Stimulated activated CD4-positive, alpha-beta T cell treated with anti-CD3 and anti-CD28 coated beads, Interleukin-4, amount 100 ng/mL, for 4 hours (primary cell): ENCODE measurements at regions not wholly inside any gene's neighbourhood (a gene's known extent, or its start where the extent isn't known, plus 50 kb on each side); places are given as distances from the start of the nearest gene placed in this dataset.

Experiments used
- DNase-seq, 2 experiments: peaks; one replicate each; pipeline ENCODE4 v3.0.0-alpha.2; 2020

DNA sequence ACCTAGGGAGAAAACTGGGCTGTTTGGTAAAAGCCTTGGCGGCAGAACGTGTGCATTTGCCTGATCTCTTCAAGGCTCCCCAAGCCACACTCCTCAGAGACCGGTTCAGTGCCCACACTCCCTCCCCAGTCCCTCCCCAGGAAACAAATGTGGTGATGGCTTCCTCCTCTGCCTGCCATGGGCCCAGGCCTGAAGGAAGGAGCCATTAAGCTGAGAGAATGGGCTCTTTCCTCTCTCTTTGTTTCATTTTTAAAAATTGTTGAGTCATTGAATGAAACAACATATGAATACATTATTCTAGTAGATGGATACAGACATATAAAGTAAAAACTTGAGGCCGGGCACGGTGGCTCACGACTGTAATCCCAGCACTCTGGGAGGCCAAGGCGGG is 50.6 kb upstream of the YWHAQ start:
- no peak for DNase-seq

DNA sequence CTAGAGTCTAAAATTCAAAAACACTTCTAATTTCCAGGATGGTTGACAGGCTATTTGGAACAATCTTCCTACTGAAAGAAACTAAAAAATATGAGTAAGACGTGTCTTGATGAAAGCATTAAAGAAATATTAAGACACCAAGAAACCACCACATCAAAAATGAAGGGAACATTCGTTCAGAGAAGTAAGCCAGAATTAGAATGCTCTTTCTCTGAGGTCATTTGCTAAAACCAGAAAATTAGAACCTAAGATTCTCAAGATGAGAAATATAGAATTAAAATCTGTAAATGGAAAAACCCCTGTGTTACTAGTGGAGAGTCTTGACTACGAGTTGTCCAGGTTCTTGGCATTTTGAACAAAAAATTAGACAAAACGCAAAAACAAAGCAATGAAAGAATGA is 54.8 kb upstream of the YWHAQ start:
- no peak for DNase-seq

- no peak for DNase-seq
Observed at GRCh38 chr2:9686061-9686460, 55.3 kb upstream of the YWHAQ start.

GRCh38 chr2:9690252-9690651 is 59.5 kb upstream of the YWHAQ start:
- no peak for DNase-seq

DNA sequence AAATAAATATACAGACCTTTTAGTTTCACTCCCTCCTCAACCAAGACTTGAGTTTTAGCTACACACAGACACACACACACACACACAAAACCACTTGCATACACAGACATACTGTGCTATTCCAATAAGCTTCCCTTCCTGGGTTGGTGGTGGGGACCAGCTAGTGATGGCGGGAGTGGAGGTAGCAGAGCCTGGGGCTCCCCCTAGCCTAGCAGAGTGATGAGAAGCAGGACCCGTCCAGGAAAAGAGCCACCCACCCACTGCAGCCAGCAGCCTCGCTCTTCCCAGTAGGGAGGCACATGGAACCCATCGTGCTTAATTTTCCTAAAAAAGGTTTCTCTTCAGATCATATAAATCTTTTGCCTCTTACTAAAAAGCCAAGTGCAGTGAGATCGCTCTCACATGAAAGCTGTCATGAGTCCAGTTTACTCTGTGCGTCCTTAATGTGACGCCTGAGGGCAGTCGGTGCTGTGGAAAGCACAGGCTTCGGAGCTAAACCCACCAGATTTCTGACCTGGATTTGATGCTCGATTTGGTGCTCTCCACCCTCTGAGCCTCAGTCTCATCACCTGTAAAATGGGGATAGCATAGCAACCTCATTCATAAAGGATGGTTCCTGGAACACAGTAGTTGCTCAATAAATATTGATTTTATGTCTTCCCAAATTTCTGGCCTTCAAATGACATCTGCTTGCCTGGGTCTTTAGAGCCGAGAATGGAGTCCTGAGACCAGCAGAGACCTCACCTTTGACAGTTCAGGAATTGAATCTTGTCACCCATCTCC is 60.1 kb upstream of the YWHAQ start:
- no peak for DNase-seq

DNA sequence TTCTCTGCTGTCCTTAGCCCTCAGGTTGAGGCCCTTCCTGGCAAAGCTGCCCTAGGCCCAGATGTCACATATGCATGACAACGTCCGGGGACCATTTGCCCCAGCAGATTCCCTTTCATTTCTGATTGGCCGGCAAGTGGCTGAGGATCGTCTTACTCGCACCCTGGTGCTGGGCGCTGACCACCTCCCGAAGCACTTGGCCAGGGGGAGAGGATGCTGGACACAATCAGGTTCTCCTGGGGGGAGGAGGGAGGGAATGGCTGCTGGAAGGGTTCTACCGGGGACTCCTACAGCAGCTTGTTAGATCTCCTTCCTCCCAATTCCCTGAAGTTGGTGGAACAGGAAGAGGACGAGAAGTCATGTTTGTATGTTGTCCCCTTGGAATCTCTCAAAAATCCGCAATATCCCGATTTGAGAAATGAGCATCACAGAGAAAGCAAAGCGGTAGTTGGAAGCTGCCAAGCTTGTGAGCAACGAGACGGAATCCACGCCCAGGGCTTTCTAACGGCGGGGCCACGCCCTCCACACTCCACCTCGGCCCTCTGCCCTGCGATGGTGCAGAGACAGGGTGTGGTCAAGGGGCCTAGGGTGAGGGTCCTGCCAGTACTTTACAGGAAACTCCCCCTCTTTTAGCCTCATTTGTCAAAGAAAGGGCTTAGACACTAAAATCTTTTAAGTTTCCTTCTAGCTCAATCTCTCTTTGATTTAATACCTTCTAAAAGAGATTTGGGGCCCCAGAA is 61.8 kb upstream of the YWHAQ start:
- DNase-seq, result no peak

- no peak for DNase-seq
Observed at GRCh38 chr2:9693196-9693491, 62.3 kb upstream of the YWHAQ start.

DNA sequence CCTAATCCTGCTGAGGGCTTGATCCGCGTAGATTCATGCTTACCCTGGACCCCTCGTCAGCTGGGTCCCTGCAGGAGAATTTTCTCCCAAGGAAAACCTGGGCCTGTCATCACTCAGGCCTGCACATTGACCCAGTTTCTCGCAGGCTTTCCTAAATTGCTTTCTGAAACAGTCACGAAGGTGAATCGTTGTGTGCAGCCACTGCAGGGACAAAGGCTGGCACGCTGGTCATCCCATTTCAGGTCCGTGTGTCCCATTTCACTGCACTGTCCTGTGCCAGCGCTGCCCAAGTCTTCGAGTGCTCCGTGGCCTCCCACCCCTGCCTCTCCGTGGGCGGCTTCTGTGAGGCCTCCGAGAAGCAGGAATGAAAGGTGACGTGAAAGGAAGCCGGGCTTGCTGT is 62.8 kb upstream of the YWHAQ start:
- no peak for DNase-seq

GRCh38 chr2:9694661-9695234 is 64.0 kb upstream of the YWHAQ start:
- no peak for DNase-seq

GRCh38 chr2:9695941-9696340 is 65.1 kb upstream of the YWHAQ start:
- DNase-seq, result no peak

GRCh38 chr2:9696731-9697130 is 65.9 kb upstream of the YWHAQ start:
- no peak for DNase-seq

DNA sequence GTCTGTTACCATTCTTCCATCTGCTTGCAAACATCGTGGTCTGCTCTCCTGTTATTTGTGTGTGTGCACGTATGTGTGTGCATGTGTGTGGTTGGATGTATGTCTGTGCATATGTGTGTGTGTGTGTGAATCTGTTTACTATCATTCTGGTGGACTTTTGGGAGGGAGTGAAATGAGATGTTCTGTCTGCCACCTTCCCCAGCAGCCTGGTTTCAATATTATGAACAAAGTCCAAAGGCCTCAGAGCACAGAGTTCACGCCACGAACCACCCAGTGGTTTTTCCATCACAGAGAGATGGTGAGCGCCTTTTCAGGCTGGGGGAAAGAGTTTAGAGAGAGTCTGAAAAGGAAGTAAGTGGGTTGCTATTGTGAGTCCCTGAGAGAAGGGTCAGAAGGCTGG is 67.1 kb upstream of the YWHAQ start:
- no peak for DNase-seq

GRCh38 chr2:9699139-9700108 is 68.6 kb upstream of the YWHAQ start:
- no peak for DNase-seq

GRCh38 chr2:9700109-9700495 is 69.3 kb upstream of the YWHAQ start:
- DNase-seq, result no peak

DNA sequence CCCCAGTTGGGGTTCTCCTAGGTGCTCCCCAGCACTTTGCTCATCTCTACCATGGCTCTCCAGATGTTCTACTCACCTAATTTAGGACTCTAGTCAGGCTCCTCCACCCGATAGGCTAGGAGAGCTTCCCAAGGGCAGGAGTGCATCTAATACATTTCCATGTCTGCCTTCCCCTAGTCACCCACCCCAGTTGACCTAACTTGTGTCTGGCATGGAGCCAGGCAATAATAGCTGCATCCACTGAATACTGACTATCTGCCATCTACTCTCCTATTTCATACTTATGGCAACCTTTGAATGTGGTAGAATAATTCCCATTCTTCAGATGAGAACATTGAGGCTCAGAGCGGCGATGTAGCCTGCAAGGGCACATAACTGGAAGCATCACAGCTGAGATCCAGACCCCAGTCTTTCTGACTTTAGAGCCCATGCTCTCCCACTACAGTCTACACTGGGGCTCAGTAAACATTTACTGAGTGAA is 71.8 kb upstream of the YWHAQ start:
- DNase-seq, result no peak

- peak; percentile 63 to 77 for DNase-seq
Observed at GRCh38 chr2:9703085-9703678, 72.4 kb upstream of the YWHAQ start.

DNA sequence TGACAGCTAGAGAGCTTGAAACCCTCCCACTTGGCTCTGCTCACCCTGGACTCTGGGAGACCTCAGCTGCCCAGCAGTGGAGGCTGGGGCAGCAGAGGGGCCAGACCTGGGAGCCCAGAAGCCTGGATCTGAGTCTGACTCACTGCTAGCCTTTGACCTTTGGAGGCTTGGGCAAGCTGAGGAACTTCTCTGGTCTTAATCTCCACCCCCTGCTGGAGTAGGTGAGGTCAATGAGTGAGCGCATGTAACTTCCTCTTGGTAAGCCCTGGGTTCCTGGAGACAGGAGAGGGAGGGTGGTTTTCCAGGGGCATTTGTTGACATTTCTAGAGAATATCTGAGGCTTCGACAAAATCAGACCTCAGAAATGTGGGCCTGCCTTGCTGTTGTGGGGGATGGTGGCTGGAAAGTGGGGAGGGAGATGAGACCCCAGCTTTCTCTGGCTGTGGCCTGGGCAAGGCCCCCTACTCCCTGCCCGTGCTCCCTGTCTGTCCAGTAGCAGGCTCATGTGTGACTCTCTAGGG is 73.0 kb upstream of the YWHAQ start:
- no peak for DNase-seq

DNA sequence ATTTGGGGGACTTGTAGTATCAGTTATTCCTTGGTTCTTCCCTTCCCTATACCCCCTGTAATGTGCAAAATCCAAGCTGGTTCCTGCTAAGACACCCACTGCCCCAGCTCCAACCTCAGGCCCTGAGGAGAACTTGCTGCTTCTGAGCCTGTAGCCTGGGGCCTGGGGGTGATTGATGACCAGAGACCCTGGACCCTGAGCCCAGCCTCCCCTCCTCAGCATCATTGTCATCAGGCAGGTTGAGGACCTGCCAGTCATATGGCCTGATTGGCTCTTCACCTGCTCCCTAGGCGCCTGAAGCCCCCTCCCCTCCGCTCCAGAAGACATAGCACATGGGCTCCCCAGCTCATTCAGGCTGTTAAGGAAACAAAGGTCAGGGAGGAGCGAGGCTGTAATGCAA is 73.8 kb upstream of the YWHAQ start:
- DNase-seq, result no peak

DNA sequence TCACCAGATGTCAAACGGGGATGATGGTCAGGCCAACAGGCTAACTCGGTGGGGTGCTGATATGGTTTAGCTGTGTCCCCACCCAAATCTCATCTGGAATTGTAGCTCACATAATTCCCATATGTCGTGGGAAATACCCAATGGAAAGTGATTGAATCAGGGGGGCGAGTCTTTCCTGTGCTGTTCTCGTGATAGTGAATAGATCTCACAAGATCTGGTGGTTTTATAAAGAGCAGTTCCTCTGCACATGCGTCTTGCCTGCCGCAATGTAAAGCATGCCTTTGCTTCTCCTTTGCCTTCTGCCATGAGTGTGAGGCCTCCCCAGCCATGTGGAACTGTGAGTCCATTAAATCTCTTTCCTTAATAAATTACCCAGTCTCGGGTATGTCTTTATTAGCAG is 74.4 kb upstream of the YWHAQ start:
- DNase-seq, result no peak

- DNase-seq, result no peak
Observed at GRCh38 chr2:9707008-9707407, 76.2 kb upstream of the YWHAQ start.

DNA sequence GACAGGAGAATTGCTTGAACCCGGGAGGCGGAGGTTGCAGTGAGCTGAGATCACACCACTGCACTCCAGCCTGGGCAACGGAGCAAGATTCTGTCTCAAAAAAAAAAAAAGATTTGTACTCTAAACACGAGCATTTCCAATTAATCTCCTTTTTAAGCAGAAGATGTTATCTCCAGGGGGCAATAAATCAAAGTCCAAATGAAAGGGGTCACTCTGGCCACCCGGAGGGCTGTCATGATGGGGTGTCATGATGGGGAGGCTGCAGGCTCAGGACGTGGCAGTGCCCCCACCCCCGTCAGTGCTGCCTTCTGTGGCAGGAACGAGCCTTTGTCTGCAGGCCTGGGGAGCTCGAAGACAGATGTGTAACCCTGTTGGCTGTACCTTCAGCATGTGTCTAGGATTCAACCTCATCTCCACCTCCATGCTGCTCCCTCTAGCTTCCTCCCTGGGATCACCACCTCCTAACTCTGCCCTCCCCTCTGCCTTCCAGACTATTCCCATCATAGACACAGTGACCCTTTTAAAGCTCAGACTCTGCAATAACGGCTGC is 76.9 kb upstream of the YWHAQ start:
- no peak for DNase-seq
